NOMO-1 treated with DMSO at 0.1 percent for 48 hours (cell line): ENCODE measurements at regions not wholly inside any gene's neighbourhood (a gene's known extent, or its start where the extent isn't known, plus 50 kb on each side); places are given as distances from the start of the nearest gene placed in this dataset.
"Not testable (repeated sequence)": the region's sequence is repeated elsewhere in the genome, so short reads cannot be mapped to it uniquely, and the experiment has no call there.

Experiments used
- DNase-seq: peaks from one replicate; lab custom pipeline; 2025; ENCODE audit not compliant: unreplicated experiment; lab: John Stamatoyannopoulos, UW

- no peak for DNase-seq
These were observed 54.4 kb upstream of the CPHXL start for GRCh38 chr16:75780669-75781068.

- no peak for DNase-seq
These were observed 55.5 kb upstream of the CPHXL start for GRCh38 chr16:75781683-75782343.

GRCh38 chr16:75787440-75787839, 61.1 kb upstream of the CPHXL start:
- no peak for DNase-seq

GRCh38 chr16:75789237-75789636, 62.9 kb upstream of the CPHXL start:
- DNase-seq = peak; percentile 66

GRCh38 chr16:75792771-75793492, 66.6 kb upstream of the CPHXL start:
- no peak for DNase-seq

GRCh38 chr16:75793641-75794040, 67.4 kb upstream of the CPHXL start:
- no peak for DNase-seq

- peak; percentile 71 for DNase-seq
These were observed 68.1 kb upstream of the CPHXL start for GRCh38 chr16:75794426-75794825.

- DNase-seq = no peak
These were observed 72.4 kb upstream of the CPHXL start for GRCh38 chr16:75798714-75799113.

- DNase-seq = no peak
These were observed 75.0 kb upstream of the CPHXL start for GRCh38 chr16:75801307-75801706.

GRCh38 chr16:75803753-75804152, 77.5 kb upstream of the CPHXL start:
- DNase-seq = no peak

- DNase-seq = no peak
These were observed 78.1 kb upstream of the CPHXL start for GRCh38 chr16:75804368-75804767.

GRCh38 chr16:75805946-75806345, 79.7 kb upstream of the CPHXL start:
- DNase-seq = no peak

GRCh38 chr16:75806487-75806886, 80.2 kb upstream of the CPHXL start:
- no peak for DNase-seq

GRCh38 chr16:75810342-75810741, 84.1 kb upstream of the CPHXL start:
- no peak for DNase-seq

- DNase-seq = no peak
These were observed 84.8 kb upstream of the CPHXL start for GRCh38 chr16:75811020-75811634.

GRCh38 chr16:75818491-75818890, 92.2 kb upstream of the CPHXL start:
- DNase-seq = no peak

- no peak for DNase-seq
These were observed 94.4 kb upstream of the CPHXL start for GRCh38 chr16:75820672-75821071.

- DNase-seq = no peak
These were observed 94.8 kb upstream of the CPHXL start for GRCh38 chr16:75821117-75821516.

GRCh38 chr16:75825750-75826149, 99.5 kb upstream of the CPHXL start:
- not testable (repeated sequence) for DNase-seq

- not testable (repeated sequence) for DNase-seq
These were observed 101.2 kb upstream of the CPHXL start for GRCh38 chr16:75827372-75828038.

GRCh38 chr16:75833385-75833784, 107.1 kb upstream of the CPHXL start:
- DNase-seq = not testable (repeated sequence)
